Ascending aorta (tissue), 2 donors: ENCODE measurements at regions not wholly inside any gene's neighbourhood (a gene's known extent, or its start where the extent isn't known, plus 50 kb on each side); places are given as distances from the start of the nearest gene placed in this dataset.

ENCODE experiments used
- DNase-seq, 2 donors: peaks; one replicate each; pipeline ENCODE4 v3.0.0-alpha.2; 2019; ENCODE audit warnings: low spot score in 2 of 2
- H3K27ac ChIP-seq, 2 donors: fragments of 200-600 bp; sonication (generic); one replicate each; pipeline ENCODE4 v1.5.1; 2016 to 2017; ENCODE audit warnings: mild to moderate bottlenecking in 1 of 2
- H3K27me3 ChIP-seq: fragments of 200-600 bp; sonication (generic); one replicate; pipeline ENCODE4 v1.5.1; 2017
- H3K36me3 ChIP-seq, 2 donors: fragments of 200-600 bp; sonication (generic); one replicate each; pipeline ENCODE4 v1.5.1; 2016
- H3K4me1 ChIP-seq, 2 donors: fragments of 200-600 bp; sonication (generic); one replicate each; pipeline ENCODE4 v1.5.1; 2016 to 2017; ENCODE audit warnings: mild to moderate bottlenecking in 1 of 2
- H3K4me3 ChIP-seq, 2 donors: fragments of 200-600 bp; sonication (generic); one replicate each; pipeline ENCODE4 v1.5.1; 2016 to 2017; ENCODE audit warnings: mild to moderate bottlenecking in 1 of 2
- H3K9me3 ChIP-seq, 2 donors: fragments of 200-600 bp; sonication (generic); one replicate each; pipeline ENCODE4 v1.5.1; 2016
- intact Hi-C: fragments of 100-400 bp; cut with DNase I; formaldehyde crosslinking; loops from one replicate; pipeline ENCODE4 v1.15.1; 2023
- TF ChIP-seq, protein P1 (sequence below), 3 experiments: fragments of 200-600 bp in 2 of 3; fragments of 450-650 bp in 1 of 3; sonication (generic) in 2 of 3; IDR thresholded peaks; one replicate each; pipeline ENCODE4 v1.5.1; 2016 to 2019; ENCODE audit warnings: antibody characterized with exemption in 3 of 3, mild to moderate bottlenecking in 1 of 3, moderate library complexity in 1 of 3

DNA sequence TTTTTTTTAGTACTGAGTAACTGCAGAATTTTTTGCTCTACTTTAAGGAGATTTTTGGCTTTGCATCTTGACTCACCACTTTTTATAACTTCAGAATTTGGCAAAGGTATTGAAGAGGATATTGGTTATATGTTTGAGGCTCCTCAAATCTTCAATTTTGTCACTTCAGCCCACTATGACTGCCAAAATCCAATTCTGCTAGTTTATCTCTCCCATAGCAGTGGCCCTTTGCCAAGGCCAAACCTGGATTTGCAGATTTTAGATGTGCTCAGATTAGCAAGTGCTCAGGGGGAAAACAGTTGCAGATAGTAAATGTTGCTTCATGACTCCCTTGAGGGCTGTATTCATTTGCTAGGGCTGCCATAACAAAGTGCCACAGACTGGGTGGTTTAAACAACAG lies 427.5 kb downstream of the ADRA2A start:
- Histone ChIP-seq H3K27me3 (no peaks in the 10 kb centered on the region), H3K4me1 (no peaks in the 10 kb centered on the region), H3K9me3 (no peaks in the 10 kb centered on the region), H3K27ac (no peak overlapping the region), H3K4me3 (no peak overlapping the region), H3K36me3 (no peaks in the 10 kb centered on the region)
- TF ChIP-seq, protein P1, sequence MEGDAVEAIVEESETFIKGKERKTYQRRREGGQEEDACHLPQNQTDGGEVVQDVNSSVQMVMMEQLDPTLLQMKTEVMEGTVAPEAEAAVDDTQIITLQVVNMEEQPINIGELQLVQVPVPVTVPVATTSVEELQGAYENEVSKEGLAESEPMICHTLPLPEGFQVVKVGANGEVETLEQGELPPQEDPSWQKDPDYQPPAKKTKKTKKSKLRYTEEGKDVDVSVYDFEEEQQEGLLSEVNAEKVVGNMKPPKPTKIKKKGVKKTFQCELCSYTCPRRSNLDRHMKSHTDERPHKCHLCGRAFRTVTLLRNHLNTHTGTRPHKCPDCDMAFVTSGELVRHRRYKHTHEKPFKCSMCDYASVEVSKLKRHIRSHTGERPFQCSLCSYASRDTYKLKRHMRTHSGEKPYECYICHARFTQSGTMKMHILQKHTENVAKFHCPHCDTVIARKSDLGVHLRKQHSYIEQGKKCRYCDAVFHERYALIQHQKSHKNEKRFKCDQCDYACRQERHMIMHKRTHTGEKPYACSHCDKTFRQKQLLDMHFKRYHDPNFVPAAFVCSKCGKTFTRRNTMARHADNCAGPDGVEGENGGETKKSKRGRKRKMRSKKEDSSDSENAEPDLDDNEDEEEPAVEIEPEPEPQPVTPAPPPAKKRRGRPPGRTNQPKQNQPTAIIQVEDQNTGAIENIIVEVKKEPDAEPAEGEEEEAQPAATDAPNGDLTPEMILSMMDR (IDR thresholded peaks at IDR 0.05) = no peak
- intact Hi-C loops = no loop called here
- DNase-seq = no peak

DNA sequence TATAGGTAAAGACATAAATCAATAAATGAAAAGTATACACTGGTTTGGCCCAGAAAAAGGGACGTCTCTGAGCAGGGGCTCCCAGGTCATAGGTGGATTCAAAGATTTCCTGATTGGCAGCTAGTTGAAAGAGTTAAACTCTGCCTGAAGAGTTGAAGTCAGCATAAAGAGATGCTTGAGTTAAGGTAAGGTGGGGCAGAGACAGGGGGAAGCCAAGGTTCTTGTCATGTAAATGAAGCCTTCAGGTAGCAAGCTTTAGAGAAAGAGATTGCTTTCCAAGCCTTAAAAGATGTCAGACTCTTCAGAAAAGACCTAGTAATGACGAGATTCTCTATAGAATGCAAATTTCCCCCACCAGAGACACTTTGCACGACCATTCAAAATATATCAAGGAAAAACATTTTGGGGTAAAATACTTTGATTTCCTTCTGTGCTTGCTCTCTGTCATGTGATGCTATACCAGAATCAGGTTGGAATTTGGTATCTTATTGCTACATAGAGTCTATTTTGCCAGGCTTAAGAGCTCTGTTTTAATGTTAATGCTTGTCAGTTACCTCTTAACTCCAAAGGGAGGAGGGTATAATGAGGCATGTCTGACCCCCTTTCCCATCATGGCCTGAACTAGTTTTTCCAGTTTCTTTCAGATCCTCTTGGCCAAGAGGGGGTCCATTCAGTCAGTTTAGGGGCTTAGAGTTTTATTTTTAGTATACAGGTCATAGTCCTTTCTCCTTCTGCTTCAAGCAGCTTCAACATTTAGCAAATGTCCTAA lies 429.6 kb downstream of the ADRA2A start:
- Histone ChIP-seq H3K36me3 (no peaks in the 10 kb centered on the region), H3K9me3 (no peaks in the 10 kb centered on the region), H3K4me3 (no peak overlapping the region), H3K27ac (no peak overlapping the region), H3K27me3 (no peaks in the 10 kb centered on the region), H3K4me1 (no peaks in the 10 kb centered on the region)
- DNase-seq = no peak
- intact Hi-C loops = no loop called here
- TF ChIP-seq, protein P1 (IDR thresholded peaks at IDR 0.05) = no peak

DNA sequence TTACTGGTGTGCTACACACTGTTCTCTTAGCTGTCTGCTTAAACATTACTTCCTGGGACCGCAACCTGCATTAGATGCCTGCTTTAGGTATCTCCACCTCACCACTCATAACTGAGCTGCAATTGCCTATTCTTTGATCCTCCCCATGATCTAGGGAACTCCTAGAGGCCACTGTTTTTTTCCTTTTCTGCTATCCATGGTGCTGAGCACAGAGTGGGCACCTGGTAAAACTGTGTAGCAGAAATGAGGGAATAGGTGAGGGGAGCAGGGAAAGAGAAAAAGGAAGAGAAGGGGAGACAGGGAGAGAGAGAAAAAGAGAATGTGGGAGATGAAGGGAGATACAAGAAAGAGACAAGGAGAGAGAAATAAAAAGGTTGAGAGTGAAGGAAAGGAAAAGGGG lies 434.9 kb downstream of the ADRA2A start:
- H3K27ac ChIP-seq = no peak overlapping the region
- H3K4me1 ChIP-seq = no peaks in the 10 kb centered on the region
- H3K9me3 ChIP-seq = no peaks in the 10 kb centered on the region
- H3K4me3 ChIP-seq = no peak overlapping the region
- intact Hi-C loops = no loop called here
- no peaks in the 10 kb centered on the region for H3K36me3 ChIP-seq
- no peak for DNase-seq
- no peaks in the 10 kb centered on the region for H3K27me3 ChIP-seq
- TF ChIP-seq, protein P1 (IDR thresholded peaks at IDR 0.05) = no peak

DNA sequence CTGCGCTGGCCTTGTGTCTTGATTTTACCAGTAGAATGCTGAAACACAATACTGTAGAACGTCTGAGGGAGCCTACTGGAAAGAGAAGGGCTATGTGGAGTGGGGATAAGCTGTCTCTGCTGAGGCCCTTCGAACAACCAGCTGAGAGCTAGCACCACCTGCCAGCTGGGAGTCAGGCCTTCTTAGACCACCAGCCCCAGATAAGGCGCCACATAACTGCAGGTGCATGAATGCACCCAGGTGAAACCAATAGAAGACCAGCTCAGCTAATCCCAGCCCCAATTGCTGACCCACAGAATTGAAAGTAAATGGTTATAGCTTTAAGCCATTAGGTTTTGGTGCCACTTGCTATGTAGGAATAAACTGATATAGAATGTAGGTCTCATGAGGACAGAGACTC lies 438.4 kb downstream of the ADRA2A start:
- Histone ChIP-seq H3K27ac (no peak overlapping the region), H3K4me3 (no peak overlapping the region), H3K27me3 (no peaks in the 10 kb centered on the region), H3K4me1 (no peaks in the 10 kb centered on the region), H3K36me3 (no peaks in the 10 kb centered on the region), H3K9me3 (no peaks in the 10 kb centered on the region)
- DNase-seq = no peak
- intact Hi-C loops = no loop called here
- TF ChIP-seq, protein P1 (IDR thresholded peaks at IDR 0.05) = no peak

DNA sequence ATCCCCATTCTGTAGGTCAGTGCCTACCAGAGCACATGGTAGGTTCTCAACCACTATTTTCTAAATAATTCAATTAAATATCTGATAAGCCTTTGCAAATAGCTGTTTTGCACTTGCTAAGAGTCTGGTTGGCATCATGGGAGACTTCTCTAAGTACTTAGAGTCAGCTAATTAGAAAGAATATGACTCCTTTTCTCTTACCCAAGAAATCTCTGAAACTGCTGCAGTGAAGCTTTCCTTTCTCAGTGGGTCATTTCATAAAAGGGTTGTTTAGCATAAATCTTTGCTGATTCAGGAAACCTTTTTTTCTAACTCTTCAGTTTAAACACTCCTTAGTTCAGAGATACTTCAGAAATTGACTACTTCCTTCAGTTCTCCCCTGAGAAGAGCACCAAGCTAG lies 438.9 kb downstream of the ADRA2A start:
- no peaks in the 10 kb centered on the region for H3K9me3 ChIP-seq
- TF ChIP-seq, protein P1 (IDR thresholded peaks at IDR 0.05) = no peak
- DNase-seq = no peak
- H3K4me1 ChIP-seq = no peaks in the 10 kb centered on the region
- intact Hi-C loops = no loop called here
- H3K27ac ChIP-seq = no peak overlapping the region
- H3K4me3 ChIP-seq = no peak overlapping the region
- no peaks in the 10 kb centered on the region for H3K27me3 ChIP-seq
- no peaks in the 10 kb centered on the region for H3K36me3 ChIP-seq

DNA sequence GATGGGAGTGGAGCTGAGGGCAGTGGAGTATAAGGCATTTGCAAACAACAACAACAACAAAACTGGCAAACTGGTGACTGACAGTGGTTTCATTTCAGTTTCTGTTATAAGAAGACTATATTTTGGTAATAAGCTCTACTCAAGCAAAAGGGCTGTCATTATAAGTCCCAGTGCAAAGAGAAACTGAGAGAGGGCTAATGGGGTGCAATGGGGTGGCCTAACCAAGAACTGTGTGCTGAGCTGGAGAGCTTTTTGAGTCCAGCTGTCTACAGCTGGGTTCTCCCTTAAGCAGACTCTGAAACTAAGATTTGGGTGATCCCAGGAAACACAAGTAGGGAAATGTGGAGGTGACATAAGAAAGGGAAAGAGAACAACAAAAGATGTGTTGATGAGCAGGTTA lies 439.3 kb downstream of the ADRA2A start:
- no peaks in the 10 kb centered on the region for H3K36me3 ChIP-seq
- DNase-seq = no peak
- H3K9me3 ChIP-seq = no peaks in the 10 kb centered on the region
- no peaks in the 10 kb centered on the region for H3K27me3 ChIP-seq
- intact Hi-C loops = no loop called here
- H3K4me3 ChIP-seq = no peak overlapping the region
- no peaks in the 10 kb centered on the region for H3K4me1 ChIP-seq
- TF ChIP-seq, protein P1 (IDR thresholded peaks at IDR 0.05) = no peak
- H3K27ac ChIP-seq = no peak overlapping the region
